Body of pancreas (tissue), 4 donors: ENCODE measurements at regions not wholly inside any gene's neighbourhood (a gene's known extent, or its start where the extent isn't known, plus 50 kb on each side); places are given as distances from the start of the nearest gene placed in this dataset.

ENCODE experiments used
- POLR2A ChIP-seq, 3 donors: fragments of 450-650 bp; IDR thresholded peaks; one replicate each; pipeline ENCODE4 v1.6.1; 2016; ENCODE audit warnings: antibody characterized with exemption in 3 of 3, mild to moderate bottlenecking in 2 of 3
- TF ChIP-seq, protein P1 (sequence below), 7 experiments: fragments of 450-650 bp in 4 of 7; fragments of 200-600 bp in 3 of 7; sonication (generic) in 3 of 7; IDR thresholded peaks; one replicate each; pipeline ENCODE4 v1.5.1; 2016 to 2019; ENCODE audit warnings: antibody characterized with exemption in 7 of 7

DNA sequence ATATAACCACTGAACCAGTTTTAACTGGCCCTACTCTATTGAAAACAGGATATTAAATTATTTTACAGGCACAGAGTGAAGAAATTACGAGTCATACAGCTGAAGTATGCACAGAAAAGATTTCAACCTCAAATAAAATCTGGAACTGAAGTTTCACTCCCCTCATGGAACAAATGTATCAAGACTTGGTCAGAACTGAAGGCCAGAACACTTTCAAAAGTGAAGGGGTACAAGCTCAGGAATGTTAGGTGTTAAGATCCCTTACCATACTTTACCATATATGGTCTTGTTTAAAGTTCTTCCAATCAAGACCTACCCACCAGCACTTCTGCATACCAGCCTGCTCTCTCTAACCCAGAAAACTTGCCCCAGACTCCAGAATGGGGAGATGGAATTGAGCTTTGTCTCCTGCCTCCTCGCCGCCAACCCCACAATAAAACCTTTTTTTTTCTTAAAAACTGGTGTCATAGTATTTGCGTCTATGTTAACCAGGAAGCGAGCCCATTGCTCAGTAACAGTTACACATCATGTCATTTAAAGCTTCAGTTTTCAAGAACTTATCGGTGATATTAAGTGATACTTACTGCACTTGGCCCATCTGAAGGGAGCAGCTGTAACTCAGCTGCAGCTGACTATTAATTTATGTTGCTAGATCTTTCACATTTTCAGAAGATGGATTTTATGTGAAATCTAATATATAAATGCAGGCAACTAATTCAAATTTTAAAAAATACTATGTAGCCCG, 59.9 kb downstream of the OXSM start:
- TF ChIP-seq, protein P1, sequence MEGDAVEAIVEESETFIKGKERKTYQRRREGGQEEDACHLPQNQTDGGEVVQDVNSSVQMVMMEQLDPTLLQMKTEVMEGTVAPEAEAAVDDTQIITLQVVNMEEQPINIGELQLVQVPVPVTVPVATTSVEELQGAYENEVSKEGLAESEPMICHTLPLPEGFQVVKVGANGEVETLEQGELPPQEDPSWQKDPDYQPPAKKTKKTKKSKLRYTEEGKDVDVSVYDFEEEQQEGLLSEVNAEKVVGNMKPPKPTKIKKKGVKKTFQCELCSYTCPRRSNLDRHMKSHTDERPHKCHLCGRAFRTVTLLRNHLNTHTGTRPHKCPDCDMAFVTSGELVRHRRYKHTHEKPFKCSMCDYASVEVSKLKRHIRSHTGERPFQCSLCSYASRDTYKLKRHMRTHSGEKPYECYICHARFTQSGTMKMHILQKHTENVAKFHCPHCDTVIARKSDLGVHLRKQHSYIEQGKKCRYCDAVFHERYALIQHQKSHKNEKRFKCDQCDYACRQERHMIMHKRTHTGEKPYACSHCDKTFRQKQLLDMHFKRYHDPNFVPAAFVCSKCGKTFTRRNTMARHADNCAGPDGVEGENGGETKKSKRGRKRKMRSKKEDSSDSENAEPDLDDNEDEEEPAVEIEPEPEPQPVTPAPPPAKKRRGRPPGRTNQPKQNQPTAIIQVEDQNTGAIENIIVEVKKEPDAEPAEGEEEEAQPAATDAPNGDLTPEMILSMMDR (IDR thresholded peaks at IDR 0.05): no peak
- TF ChIP-seq POLR2A (IDR thresholded peaks at IDR 0.05): no peak
